GM21737 (cell line): ENCODE measurements at regions not wholly inside any gene's neighbourhood (a gene's known extent, or its start where the extent isn't known, plus 50 kb on each side); places are given as distances from the start of the nearest gene placed in this dataset.

Source experiments
- ATAC-seq: cut with Tn5 transposase; IDR thresholded peaks from one replicate; pipeline ENCODE4 v1.9.1; 2021; ENCODE audit warnings: mild to moderate bottlenecking, moderate library complexity; ENCODE audit not compliant: unreplicated experiment

- ATAC-seq, result no peak
These were observed 1589.3 kb downstream of the BRINP3 start for GRCh38 chr1:188888386-188888785.

- no peak for ATAC-seq
These were observed 1588.5 kb downstream of the BRINP3 start for GRCh38 chr1:188889166-188889565.

GRCh38 chr1:188891958-188892357 lies 1585.7 kb downstream of the BRINP3 start:
- no peak for ATAC-seq

DNA sequence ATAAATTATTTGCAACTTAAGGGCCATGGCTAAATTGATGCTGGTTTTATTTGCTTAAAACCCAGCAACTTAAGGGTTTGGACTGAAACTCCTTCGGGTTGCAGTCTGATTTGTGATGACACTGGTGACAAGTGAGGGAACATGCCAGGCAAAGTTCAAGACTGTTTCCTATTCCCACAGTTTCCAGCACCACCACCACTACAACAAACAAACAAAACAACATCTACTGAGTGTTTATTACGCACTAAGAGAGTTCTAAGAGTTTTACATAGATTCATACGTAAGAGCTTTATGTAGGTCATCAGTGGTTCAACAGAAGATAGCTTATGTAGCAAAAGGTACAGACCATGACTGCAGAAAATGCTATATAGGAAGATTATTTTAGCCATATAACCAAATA lies 1582.1 kb downstream of the BRINP3 start:
- no peak for ATAC-seq

GRCh38 chr1:188903241-188903640 lies 1574.4 kb downstream of the BRINP3 start:
- ATAC-seq, result no peak

GRCh38 chr1:188904201-188904600 lies 1573.5 kb downstream of the BRINP3 start:
- ATAC-seq, result no peak

DNA sequence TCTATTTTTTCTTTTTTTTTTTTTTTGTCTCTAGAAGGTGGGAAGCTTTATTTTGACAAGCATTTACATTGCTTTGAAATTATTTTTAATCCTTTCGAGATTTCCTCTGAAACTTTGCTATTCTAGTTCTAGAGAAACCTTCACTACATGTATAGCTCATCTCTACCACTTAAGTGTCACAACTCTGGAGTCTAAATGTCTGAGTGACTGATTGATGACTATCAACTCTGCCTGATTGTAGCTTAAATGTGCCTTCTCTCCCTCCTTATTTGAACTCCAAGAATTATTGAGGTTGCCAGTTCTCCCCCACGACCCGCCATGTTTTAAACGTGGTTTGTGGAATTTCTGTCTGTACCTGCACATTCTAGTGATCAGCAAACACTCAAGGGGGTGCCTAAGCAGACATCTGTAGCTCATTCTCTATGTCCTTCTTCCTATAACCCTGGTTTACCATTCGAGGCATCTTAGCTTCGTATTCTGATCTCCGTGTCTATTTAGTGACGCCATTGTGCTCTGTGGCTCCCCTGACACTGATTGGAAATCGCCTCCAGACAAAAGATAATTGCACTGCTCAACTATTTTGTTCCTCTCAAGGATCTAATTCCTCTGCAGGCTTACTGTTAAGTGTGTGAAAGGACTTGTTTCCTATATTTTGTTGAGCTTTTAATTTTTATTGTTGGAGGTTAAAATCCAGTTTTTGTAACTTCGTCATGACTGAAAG lies 1570.6 kb downstream of the BRINP3 start:
- ATAC-seq, result no peak

DNA sequence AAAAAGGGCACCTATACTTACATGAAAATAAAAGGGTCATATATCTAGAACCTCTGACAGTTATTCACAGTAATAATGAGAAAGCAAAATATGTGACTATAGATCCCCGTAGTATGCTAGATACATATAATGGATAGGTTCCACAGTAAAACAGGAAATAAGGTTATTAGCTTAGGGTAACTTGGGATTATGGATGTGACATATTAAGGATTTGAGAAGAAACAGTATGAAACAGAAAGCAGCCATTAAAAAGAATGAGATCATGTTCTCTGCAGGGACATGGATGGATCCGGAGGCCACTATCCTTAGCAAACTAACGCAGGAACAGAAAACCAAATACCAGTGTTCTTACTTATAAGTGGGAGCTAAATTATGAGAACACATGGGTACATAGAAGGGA lies 1547.3 kb downstream of the BRINP3 start:
- no peak for ATAC-seq

DNA sequence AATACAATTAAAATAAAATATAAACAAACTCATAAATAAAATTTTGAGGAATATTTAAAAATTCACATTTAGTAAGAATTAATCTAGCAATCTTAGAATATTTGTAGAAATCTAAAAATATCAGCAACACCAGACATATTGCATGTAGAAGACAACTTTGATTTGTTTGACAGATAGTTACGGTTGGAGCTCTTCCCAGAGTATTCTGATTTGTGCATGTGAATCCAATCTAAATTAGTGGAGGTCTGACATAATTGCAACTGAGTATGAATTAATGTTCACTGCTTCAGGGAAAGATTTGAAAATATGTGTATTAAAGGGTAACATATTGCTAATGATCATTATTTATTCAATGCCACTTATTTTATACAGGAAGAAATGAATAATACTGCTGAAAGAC lies 1546.2 kb downstream of the BRINP3 start:
- ATAC-seq, result no peak

- no peak for ATAC-seq
These were observed 1539.6 kb downstream of the BRINP3 start for GRCh38 chr1:188937965-188938551.

DNA sequence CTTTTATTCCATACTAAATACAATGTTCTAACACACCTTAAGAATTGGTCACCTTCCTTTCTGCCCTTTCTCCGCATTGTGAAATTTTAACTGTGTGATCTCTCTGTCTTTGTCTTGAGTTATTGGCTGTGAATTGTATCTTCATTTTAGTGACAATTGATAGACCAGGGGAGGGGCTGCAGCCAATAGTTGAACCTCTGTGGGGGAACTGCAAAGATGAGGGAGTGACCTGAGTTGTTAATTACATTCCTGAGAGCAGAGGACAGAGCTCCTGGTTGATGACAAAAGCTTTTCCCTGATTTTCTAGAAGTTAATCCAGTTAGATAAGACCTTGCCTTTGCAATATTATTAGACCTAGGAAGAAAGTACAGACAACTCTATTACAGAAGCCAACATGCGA lies 1535.7 kb downstream of the BRINP3 start:
- no peak for ATAC-seq

GRCh38 chr1:188949701-188950100 lies 1528.0 kb downstream of the BRINP3 start:
- no peak for ATAC-seq

DNA sequence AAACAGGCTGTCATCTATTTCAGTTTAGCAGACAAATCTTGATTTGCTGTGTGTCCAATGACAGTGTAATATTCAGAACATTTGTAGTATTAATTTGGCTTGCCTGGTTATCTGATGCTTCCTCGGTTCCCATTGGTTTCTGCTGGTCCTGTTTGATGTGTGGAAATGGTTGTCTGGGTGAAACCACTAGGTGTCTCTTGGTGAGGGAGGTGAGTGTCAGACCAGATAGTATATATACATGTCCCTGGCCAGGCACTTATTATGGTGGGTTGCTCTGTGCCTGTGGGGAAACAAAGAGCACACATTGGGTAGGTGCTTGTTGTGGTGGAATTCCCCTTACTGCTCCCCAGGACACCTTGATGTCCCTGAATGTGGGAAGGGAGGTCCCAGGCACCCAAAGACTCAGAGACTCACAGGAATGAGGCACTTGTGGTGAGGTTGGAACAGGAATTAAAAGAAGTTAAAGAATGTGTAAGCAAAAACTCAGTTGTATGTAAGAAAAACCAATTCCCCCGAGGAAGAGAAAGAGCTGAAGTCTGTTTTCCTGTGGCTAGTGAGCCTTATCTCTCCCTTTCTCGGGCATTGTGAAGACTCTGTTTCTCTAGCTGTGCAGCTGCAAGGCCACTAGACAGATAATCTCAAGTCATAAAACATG lies 1519.1 kb downstream of the BRINP3 start:
- no peak for ATAC-seq

GRCh38 chr1:188986745-188987417 lies 1490.8 kb downstream of the BRINP3 start:
- no peak for ATAC-seq

- no peak for ATAC-seq
These were observed 1489.1 kb downstream of the BRINP3 start for GRCh38 chr1:188988589-188988988.

DNA sequence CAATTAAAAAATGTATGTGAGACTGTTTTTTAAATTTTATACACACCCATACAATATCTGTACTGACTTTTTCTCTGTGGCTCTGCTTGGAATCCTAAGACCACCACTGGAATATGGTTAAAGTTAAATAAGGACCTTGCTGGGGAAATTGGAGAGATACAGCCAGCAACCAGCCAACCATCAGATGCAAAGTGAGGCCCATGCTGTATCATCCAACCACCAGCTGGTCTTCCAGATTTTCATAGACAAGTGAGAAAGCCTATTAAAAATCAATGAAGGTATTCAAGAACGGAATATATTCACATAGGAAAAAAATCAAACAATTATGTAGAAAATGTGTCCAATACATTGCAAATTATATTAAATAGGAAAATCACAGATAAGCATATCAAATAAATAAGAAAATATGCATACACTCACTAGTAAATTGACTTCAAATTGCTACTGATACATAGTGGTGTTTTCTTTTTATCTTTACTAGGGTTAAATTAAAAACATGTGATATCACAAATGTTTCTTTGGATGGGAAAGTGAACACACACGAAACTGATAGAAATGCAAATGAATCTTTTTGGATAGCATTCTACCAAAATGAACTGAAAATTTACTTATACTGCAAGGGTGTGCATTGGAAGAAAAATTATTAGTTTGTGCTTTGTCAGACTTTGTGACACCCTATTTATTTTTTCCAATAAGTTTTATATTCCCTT lies 1486.3 kb downstream of the BRINP3 start:
- no peak for ATAC-seq

DNA sequence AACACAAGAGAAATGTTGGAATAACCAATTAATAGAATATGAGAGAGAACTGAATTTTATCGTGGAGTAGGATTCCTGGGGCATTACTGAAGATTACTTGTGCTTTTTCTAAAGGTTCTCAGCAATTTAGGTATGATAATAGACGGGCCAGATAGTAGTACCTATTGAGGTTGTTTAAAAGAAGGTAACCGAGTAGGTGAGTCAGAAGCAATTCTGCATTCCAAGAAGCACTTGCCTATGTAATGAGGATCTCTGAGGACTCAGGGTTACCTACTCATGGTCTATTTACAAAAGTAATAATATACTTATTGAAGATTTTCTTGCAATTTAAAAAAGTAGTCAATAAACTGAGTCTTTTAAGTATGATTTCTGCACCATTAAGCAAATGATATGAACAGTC lies 1469.8 kb downstream of the BRINP3 start:
- ATAC-seq, result no peak

GRCh38 chr1:189021577-189021976 lies 1456.1 kb downstream of the BRINP3 start:
- ATAC-seq, result no peak

- ATAC-seq, result no peak
These were observed 1455.6 kb downstream of the BRINP3 start for GRCh38 chr1:189022015-189022414.

DNA sequence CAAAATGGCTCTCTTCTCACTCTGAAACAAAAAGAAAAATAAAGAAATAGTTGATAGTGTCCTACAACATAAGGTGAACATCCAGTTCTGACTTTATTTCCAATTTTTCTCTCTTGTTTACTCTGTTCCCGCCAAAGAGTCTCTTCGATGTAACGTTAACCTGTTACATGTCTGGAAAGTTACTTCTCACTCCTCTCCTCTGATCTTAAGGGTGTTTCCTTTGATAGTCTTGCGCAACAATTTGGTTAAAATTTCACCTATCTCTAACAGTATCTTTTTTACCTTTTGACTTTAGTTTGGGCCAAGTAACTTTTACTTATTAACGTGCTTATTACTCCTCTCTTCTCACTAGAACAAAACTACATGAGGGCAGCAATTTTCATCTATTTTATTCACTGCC lies 1450.2 kb downstream of the BRINP3 start:
- ATAC-seq, result no peak

- ATAC-seq, result no peak
These were observed 1444.5 kb downstream of the BRINP3 start for GRCh38 chr1:189033169-189033568.
